K562 (cell line): ENCODE measurements at regions not wholly inside any gene's neighbourhood (a gene's known extent, or its start where the extent isn't known, plus 50 kb on each side); places are given as distances from the start of the nearest gene placed in this dataset.
A peak's percentile ranks its signal among the peaks of the same experiment; 100 is the strongest.

Source experiments
- ATF6 ChIP-seq: sonication (generic); formaldehyde crosslinking; IDR thresholded peaks from 2 replicates; pipeline ENCODE4 v1.4.0; 2020; ENCODE audit warnings: mild to moderate bottlenecking, missing genetic modification reagents
- DLX4 ChIP-seq: fragments of 250-450 bp; sonication (Bioruptor Pico); IDR thresholded peaks from 2 replicates; pipeline ENCODE4 v1.6.1; 2021; ENCODE audit warnings: mild to moderate bottlenecking
- FOXA1 ChIP-seq: fragments of 450-650 bp; IDR thresholded peaks from 2 replicates; pipeline ENCODE4 v1.6.1; 2016; ENCODE audit warnings: mild to moderate bottlenecking, borderline replicate concordance
- GABPA ChIP-seq: fragments of 200-800 bp; sonication (Bioruptor generic); conservative IDR thresholded peaks from 2 replicates; pipeline ENCODE4 v1.6.1; 2016; ENCODE audit warnings: low read depth, missing genetic modification characterization, missing compliant biosample characterization
- GABPB1 ChIP-seq: sonication (generic); formaldehyde crosslinking; IDR thresholded peaks from 2 replicates; pipeline ENCODE4 v1.8.0; 2022; ENCODE audit warnings: mild to moderate bottlenecking, missing genetic modification reagents
- GATA2 ChIP-seq: sonication (generic); formaldehyde crosslinking; IDR thresholded peaks from 2 replicates; pipeline ENCODE4 v1.4.0; 2020; ENCODE audit warnings: mild to moderate bottlenecking, missing genetic modification reagents
- KLF13 ChIP-seq: fragments of 450-650 bp; IDR thresholded peaks from 2 replicates; pipeline ENCODE4 v1.6.1; 2016; ENCODE audit warnings: missing genetic modification characterization, low read depth, mild to moderate bottlenecking, missing compliant biosample characterization, moderate library complexity, borderline replicate concordance
- MAFK ChIP-seq: IDR thresholded peaks from 2 replicates; pipeline ENCODE4 v1.6.1; 2011; ENCODE audit warnings: low read length, improper control_type of control experiment
- MEF2D ChIP-seq: conservative IDR thresholded peaks from 2 replicates; pipeline ENCODE4 v1.6.1; 2016; ENCODE audit warnings: low read depth, missing genetic modification characterization, missing compliant biosample characterization
- NR0B1 ChIP-seq: fragments of 450-650 bp; IDR thresholded peaks from one replicate; pipeline ENCODE4 v1.6.1; 2018; ENCODE audit warnings: mild to moderate bottlenecking, moderate library complexity; ENCODE audit not compliant: partially characterized antibody
- PTBP1 ChIP-seq: fragments of 200-400 bp; formaldehyde crosslinking; IDR thresholded peaks from 2 replicates; pipeline ENCODE4 v1.6.1; 2017; ENCODE audit warnings: low read depth, low read length
- RAD21 ChIP-seq, 2 experiments: fragments of 250-450 bp in 1 of 2; fragments of 450-650 bp in 1 of 2; sonication (Bioruptor Pico) in 1 of 2; formaldehyde crosslinking in 1 of 2; IDR thresholded peaks in 1 of 2; conservative IDR thresholded peaks in 1 of 2; 2 replicates each; pipeline versions ENCODE4 v1.4.0 to v1.8.0; 2020 to 2022; ENCODE audit warnings: mild to moderate bottlenecking in 2 of 2, moderate library complexity in 1 of 2
- SIX5 ChIP-seq, 2 experiments: IDR thresholded peaks; 2 replicates each; pipeline ENCODE4 v1.6.1; 2011; ENCODE audit warnings: low read length in 2 of 2, borderline replicate concordance in 1 of 2, low read depth in 1 of 2, mild to moderate bottlenecking in 1 of 2, moderate library complexity in 1 of 2; ENCODE audit not compliant: insufficient read depth in 1 of 2
- SP2 ChIP-seq: IDR thresholded peaks from 2 replicates; pipeline ENCODE4 v1.6.1; 2011; ENCODE audit warnings: mild to moderate bottlenecking, low read depth, low read length, moderate library complexity; ENCODE audit not compliant: poor library complexity, severe bottlenecking; ENCODE audit errors: extremely low read depth
- TAF9B ChIP-seq: fragments of 450-650 bp; IDR thresholded peaks from 2 replicates; pipeline ENCODE4 v1.6.1; 2018; ENCODE audit warnings: mild to moderate bottlenecking; ENCODE audit not compliant: partially characterized antibody
- ZBTB12 ChIP-seq: fragments of 250-450 bp; sonication (Bioruptor Pico); IDR thresholded peaks from 2 replicates; pipeline ENCODE4 v1.4.0; 2020
- ZBTB9 ChIP-seq: fragments of 450-650 bp; formaldehyde crosslinking; IDR thresholded peaks from 2 replicates; pipeline ENCODE4 v1.4.0; 2020; ENCODE audit warnings: mild to moderate bottlenecking, moderate library complexity
- ZEB2 ChIP-seq: fragments of 450-650 bp; IDR thresholded peaks from 2 replicates; pipeline ENCODE4 v1.6.1; 2016
- ZNF263 ChIP-seq: sonication (generic); formaldehyde crosslinking; IDR thresholded peaks from 2 replicates; pipeline ENCODE4 v1.8.0; 2022; ENCODE audit warnings: mild to moderate bottlenecking, missing genetic modification reagents, borderline replicate concordance
- ZNF311 ChIP-seq: fragments of 250-450 bp; sonication (Bioruptor Pico); IDR thresholded peaks from 2 replicates; pipeline ENCODE4 v1.4.0; 2020; ENCODE audit warnings: mild to moderate bottlenecking, moderate library complexity
- ZNF354B ChIP-seq: fragments of 250-450 bp; sonication (Bioruptor Pico); IDR thresholded peaks from 2 replicates; pipeline ENCODE4 v1.4.0; 2020
- ZNF511 ChIP-seq: sonication (generic); formaldehyde crosslinking; IDR thresholded peaks from 2 replicates; pipeline ENCODE4 v1.8.0; 2022; ENCODE audit warnings: mild to moderate bottlenecking, missing genetic modification reagents

- TF ChIP-seq TAF9B (no peak), ZBTB9 (CRISPR knock-in tag) (no peak), ZNF354B (CRISPR knock-in tag) (no peak), FOXA1 (no peak), RAD21 (CRISPR knock-in tag; conservative IDR thresholded peaks at IDR 0.05 in 1 of 2, IDR thresholded peaks at IDR 0.05 in 1 of 2) (no peak; a peak in 1 of 4 replicates), GABPB1 (CRISPR knock-in tag) (no peak), ZEB2 (no peak), ZNF263 (no peak), MEF2D (tag) (no peak), PTBP1 (no peak), SP2 (no peak), DLX4 (CRISPR knock-in tag) (no peak), NR0B1 (no peak), ZNF311 (CRISPR knock-in tag) (no peak), ZNF511 (no peak), GATA2 (no peak), GABPA (tag) (no peak), MAFK (no peak), KLF13 (tag) (0 out of 2 replicates have a peak, but pooled peaks have one; percentile 37), ATF6 (CRISPR knock-in tag) (no peak), ZBTB12 (no peak), SIX5 (IDR thresholded peaks at IDR 0.05; ENCODE audit: borderline replicate concordance in 1 of 2, insufficient read depth in 1 of 2, low read depth in 1 of 2, low read length in 2 of 2) (no peak)
Measured at GRCh38 chr6:28719275-28719940, 193.7 kb downstream of the GPX5 start (continued).
